AG04449 (cell line): ENCODE measurements at regions not wholly inside any gene's neighbourhood (a gene's known extent, or its start where the extent isn't known, plus 50 kb on each side); places are given as distances from the start of the nearest gene placed in this dataset.

Experiments
- CTCF ChIA-PET: fragments of 350-600 bp; formaldehyde crosslinking; extraction: SDS; loops from one replicate; lab custom pipeline; 2021; ENCODE audit warnings: antibody characterized with exemption; lab: Yijun Ruan, JAX
- POLR2A ChIA-PET: fragments of 400-600, 350-600 bp; formaldehyde crosslinking; extraction: SDS; loops from one replicate; lab custom pipeline; 2020; ENCODE audit warnings: antibody characterized with exemption, inconsistent platforms; lab: Yijun Ruan, JAX
- DNase-seq: peaks from one replicate; pipeline ENCODE4 v3.0.0-alpha.2; 2010; ENCODE audit warnings: low read depth, low spot score
- H3K4me3 ChIP-seq: 2 replicates; pipeline ENCODE4 v1.5.1; 2011; ENCODE audit warnings: low read depth, mild to moderate bottlenecking, control low read depth, low read length
- TF ChIP-seq, protein P1 (sequence below): IDR thresholded peaks from one replicate; pipeline ENCODE4 v1.5.1; 2011; ENCODE audit warnings: mild to moderate bottlenecking, moderate library complexity, low read length, control low read depth, inconsistent platforms; ENCODE audit not compliant: insufficient read depth; ENCODE audit errors: missing control alignments

DNA sequence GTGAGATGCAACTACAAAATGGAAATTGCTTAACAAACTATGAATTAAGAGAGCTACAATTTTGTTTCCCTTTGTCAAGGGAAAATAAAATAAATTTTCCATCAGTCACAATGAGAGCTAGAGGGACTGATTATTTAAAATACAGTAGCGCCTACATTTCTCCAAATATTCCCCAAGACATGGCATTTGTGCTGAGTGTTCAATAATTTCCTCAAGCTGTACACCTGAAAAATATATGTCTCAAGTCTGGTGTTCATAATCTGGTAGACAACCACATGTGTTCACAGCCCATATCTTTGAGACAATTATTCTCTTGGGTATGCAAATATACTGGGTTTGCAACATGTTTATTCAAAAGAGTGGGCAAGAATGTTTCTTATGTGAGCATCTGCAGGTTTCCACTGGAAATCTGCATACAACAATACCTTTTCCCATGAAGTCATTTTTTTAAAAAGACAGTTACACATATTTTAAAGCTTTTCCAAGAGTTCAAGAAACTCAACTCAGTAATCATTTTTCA, 240.1 kb upstream of the VRK2 start:
- TF ChIP-seq, protein P1, sequence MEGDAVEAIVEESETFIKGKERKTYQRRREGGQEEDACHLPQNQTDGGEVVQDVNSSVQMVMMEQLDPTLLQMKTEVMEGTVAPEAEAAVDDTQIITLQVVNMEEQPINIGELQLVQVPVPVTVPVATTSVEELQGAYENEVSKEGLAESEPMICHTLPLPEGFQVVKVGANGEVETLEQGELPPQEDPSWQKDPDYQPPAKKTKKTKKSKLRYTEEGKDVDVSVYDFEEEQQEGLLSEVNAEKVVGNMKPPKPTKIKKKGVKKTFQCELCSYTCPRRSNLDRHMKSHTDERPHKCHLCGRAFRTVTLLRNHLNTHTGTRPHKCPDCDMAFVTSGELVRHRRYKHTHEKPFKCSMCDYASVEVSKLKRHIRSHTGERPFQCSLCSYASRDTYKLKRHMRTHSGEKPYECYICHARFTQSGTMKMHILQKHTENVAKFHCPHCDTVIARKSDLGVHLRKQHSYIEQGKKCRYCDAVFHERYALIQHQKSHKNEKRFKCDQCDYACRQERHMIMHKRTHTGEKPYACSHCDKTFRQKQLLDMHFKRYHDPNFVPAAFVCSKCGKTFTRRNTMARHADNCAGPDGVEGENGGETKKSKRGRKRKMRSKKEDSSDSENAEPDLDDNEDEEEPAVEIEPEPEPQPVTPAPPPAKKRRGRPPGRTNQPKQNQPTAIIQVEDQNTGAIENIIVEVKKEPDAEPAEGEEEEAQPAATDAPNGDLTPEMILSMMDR = no peak
- ChIA-PET POLR2A (no interaction called here), CTCF (no interaction called here)
- H3K4me3 ChIP-seq = no peak overlapping the region
- no peak for DNase-seq

- no peak for DNase-seq
- H3K4me3 ChIP-seq = no peak overlapping the region
- CTCF ChIA-PET = no interaction called here
These were observed 237.4 kb upstream of the VRK2 start for GRCh38 chr2:57809230-57809629.

GRCh38 chr2:57821088-57821487, 225.5 kb upstream of the VRK2 start:
- H3K4me3 ChIP-seq = no peak overlapping the region
- ChIA-PET CTCF (no interaction called here), POLR2A (no interaction called here)
- DNase-seq = no peak
- TF ChIP-seq, protein P1 = no peak

More at GRCh38 chr2:57809230-57809629, 237.4 kb upstream of the VRK2 start:
- TF ChIP-seq, protein P1 = no peak
- POLR2A ChIA-PET = no interaction called here

GRCh38 chr2:57828221-57828620, 218.4 kb upstream of the VRK2 start:
- no peak for DNase-seq
- TF ChIP-seq, protein P1 = no peak
- ChIA-PET CTCF (no interaction called here), POLR2A (no interaction called here)
- no peak overlapping the region for H3K4me3 ChIP-seq

DNA sequence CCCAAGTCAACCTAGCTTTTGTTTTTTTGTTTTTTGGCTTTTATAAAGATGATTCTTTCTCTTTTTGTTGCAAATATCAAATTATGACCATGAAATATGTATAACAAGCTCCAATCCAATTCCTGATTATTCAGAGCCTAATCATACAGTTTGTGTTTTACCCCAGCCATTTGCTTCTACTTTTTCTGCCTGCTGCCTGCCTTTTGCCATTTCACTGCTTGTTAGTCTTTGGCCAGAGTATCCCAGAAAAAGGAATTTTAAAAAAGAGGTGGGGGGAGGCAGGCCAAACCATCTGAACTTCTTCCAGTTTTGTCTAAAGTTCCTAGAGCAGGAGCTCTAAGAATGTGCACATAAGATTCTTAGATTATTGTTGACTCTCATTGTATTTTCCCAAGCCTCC, 211.9 kb upstream of the VRK2 start:
- POLR2A ChIA-PET = no interaction called here
- TF ChIP-seq, protein P1 = no peak
- DNase-seq = no peak
- CTCF ChIA-PET = no interaction called here
- no peak overlapping the region for H3K4me3 ChIP-seq

DNA sequence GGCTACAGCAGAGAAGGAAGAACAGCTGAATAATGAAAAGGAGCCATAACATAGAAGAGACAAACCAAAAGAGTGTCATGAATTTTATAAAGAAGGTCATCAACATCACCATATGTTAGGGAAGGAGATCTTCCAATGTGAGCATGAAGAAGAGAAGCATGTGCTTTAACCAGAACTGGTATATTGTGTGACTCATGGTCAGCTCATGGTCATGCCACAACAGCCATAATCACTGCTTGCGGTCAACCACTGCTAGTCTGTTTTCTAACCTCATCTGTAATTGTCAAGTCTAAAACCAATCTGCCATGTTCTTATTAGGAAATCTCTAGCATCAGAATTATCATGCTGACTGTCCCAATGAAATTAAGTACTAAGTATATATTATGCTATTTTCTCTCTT, 204.1 kb upstream of the VRK2 start:
- TF ChIP-seq, protein P1 = no peak
- DNase-seq = no peak
- no peak overlapping the region for H3K4me3 ChIP-seq
- POLR2A ChIA-PET = no interaction called here
- CTCF ChIA-PET = no interaction called here
